SK-N-MC (cell line): ENCODE measurements at regions not wholly inside any gene's neighbourhood (a gene's known extent, or its start where the extent isn't known, plus 50 kb on each side); places are given as distances from the start of the nearest gene placed in this dataset.

ENCODE experiments used
- DNase-seq: peaks from one replicate; pipeline ENCODE4 v3.0.0-alpha.2; 2011; ENCODE audit warnings: low read depth, low spot score
- H3K27ac ChIP-seq: fragments of 200-600 bp; sonication (generic); 2 replicates; pipeline ENCODE4 v1.5.1; 2016; ENCODE audit warnings: mixed run types
- H3K36me3 ChIP-seq: fragments of 200-600 bp; sonication (generic); 2 replicates; pipeline ENCODE4 v1.6.1; 2017; ENCODE audit warnings: antibody characterized with exemption, low read length, mixed read lengths; ENCODE audit not compliant: insufficient read depth
- H3K4me3 ChIP-seq: fragments of 200-600 bp; sonication (generic); 2 replicates; pipeline ENCODE4 v1.5.1; 2016
- H3K9ac ChIP-seq: fragments of 200-600 bp; sonication (generic); 2 replicates; pipeline ENCODE4 v1.8.0; 2017; ENCODE audit warnings: mixed run types, mixed read lengths; ENCODE audit not compliant: insufficient read length
- H3K9me3 ChIP-seq: fragments of 200-600 bp; sonication (generic); 2 replicates; pipeline ENCODE4 v1.6.1; 2017; ENCODE audit warnings: low read depth, mild to moderate bottlenecking, antibody characterized with exemption, low read length, moderate library complexity, mixed read lengths
- EZH2 ChIP-seq: fragments of 200-600 bp; sonication (generic); IDR thresholded peaks from one replicate; pipeline ENCODE4 v1.6.1; 2017; ENCODE audit warnings: antibody characterized with exemption
- FOXP2 ChIP-seq: optimal IDR thresholded peaks from 2 replicates; pipeline ENCODE3; 2011; ENCODE audit warnings: mild to moderate bottlenecking, moderate library complexity; ENCODE audit not compliant: insufficient read depth; ENCODE audit errors: extremely low read length, control extremely low read depth
- POLR2AphosphoS5 ChIP-seq: IDR thresholded peaks from 2 replicates; pipeline ENCODE4 v1.6.1; 2012; ENCODE audit warnings: mild to moderate bottlenecking, low read depth, low read length, borderline replicate concordance

GRCh38 chr15:38624244-38625205 is 59.9 kb upstream of the RASGRP1 start:
- TF ChIP-seq FOXP2 (no peak), POLR2AphosphoS5 (no peak), EZH2 (no peak)
- Histone ChIP-seq H3K4me3 (no peak overlapping the region), H3K9me3 (no peaks in the 10 kb centered on the region), H3K27ac (no peak overlapping the region), H3K9ac (no peak overlapping the region), H3K36me3 (no peaks in the 10 kb centered on the region)
- no peak for DNase-seq

GRCh38 chr15:38625886-38626285 is 61.3 kb upstream of the RASGRP1 start:
- H3K9ac ChIP-seq = no peak overlapping the region
- no peak for DNase-seq
- no peak overlapping the region for H3K27ac ChIP-seq
- H3K4me3 ChIP-seq = no peak overlapping the region
- no peak for TF ChIP-seq POLR2AphosphoS5
- TF ChIP-seq EZH2 = no peak
- TF ChIP-seq FOXP2 = no peak
- H3K9me3 ChIP-seq = no peaks in the 10 kb centered on the region
- no peaks in the 10 kb centered on the region for H3K36me3 ChIP-seq

- TF ChIP-seq POLR2AphosphoS5 (no peak), FOXP2 (no peak), EZH2 (no peak)
- no peak overlapping the region for H3K9ac ChIP-seq
- DNase-seq = no peak
- no peaks in the 10 kb centered on the region for H3K36me3 ChIP-seq
- H3K27ac ChIP-seq = no peak overlapping the region
- H3K9me3 ChIP-seq = no peaks in the 10 kb centered on the region
- no peak overlapping the region for H3K4me3 ChIP-seq
Measured at GRCh38 chr15:38626443-38627050, 61.9 kb upstream of the RASGRP1 start.

- TF ChIP-seq POLR2AphosphoS5 (no peak), EZH2 (no peak), FOXP2 (no peak)
Measured at GRCh38 chr15:38627689-38628277, 63.2 kb upstream of the RASGRP1 start.

GRCh38 chr15:38631119-38632075 is 66.8 kb upstream of the RASGRP1 start:
- Histone ChIP-seq H3K9ac (no peak overlapping the region), H3K27ac (no peak overlapping the region), H3K4me3 (no peak overlapping the region), H3K9me3 (no peaks in the 10 kb centered on the region), H3K36me3 (no peaks in the 10 kb centered on the region)
- TF ChIP-seq EZH2 (no peak), FOXP2 (no peak), POLR2AphosphoS5 (no peak)
- DNase-seq = no peak

More at GRCh38 chr15:38627689-38628277, 63.2 kb upstream of the RASGRP1 start:
- no peak overlapping the region for H3K4me3 ChIP-seq
- no peaks in the 10 kb centered on the region for H3K36me3 ChIP-seq
- no peak for DNase-seq
- H3K27ac ChIP-seq = no peak overlapping the region
- H3K9ac ChIP-seq = no peak overlapping the region
- H3K9me3 ChIP-seq = no peaks in the 10 kb centered on the region

GRCh38 chr15:38635170-38635569 is 70.6 kb upstream of the RASGRP1 start:
- Histone ChIP-seq H3K36me3 (no peaks in the 10 kb centered on the region), H3K27ac (no peak overlapping the region), H3K9ac (no peak overlapping the region), H3K4me3 (no peak overlapping the region), H3K9me3 (no peaks in the 10 kb centered on the region)
- DNase-seq = no peak
- TF ChIP-seq POLR2AphosphoS5 (no peak), FOXP2 (no peak), EZH2 (no peak)

GRCh38 chr15:38636597-38636996 is 72.0 kb upstream of the RASGRP1 start:
- H3K9ac ChIP-seq = no peak overlapping the region
- H3K27ac ChIP-seq = no peak overlapping the region
- no peak for TF ChIP-seq FOXP2
- no peaks in the 10 kb centered on the region for H3K36me3 ChIP-seq
- no peak for DNase-seq
- no peaks in the 10 kb centered on the region for H3K9me3 ChIP-seq
- no peak overlapping the region for H3K4me3 ChIP-seq

GRCh38 chr15:38638126-38638525 is 73.5 kb upstream of the RASGRP1 start:
- no peaks in the 10 kb centered on the region for H3K9me3 ChIP-seq
- no peak overlapping the region for H3K4me3 ChIP-seq
- H3K27ac ChIP-seq = no peak overlapping the region
- H3K36me3 ChIP-seq = no peaks in the 10 kb centered on the region
- H3K9ac ChIP-seq = no peak overlapping the region
- TF ChIP-seq FOXP2 = no peak
- no peak for TF ChIP-seq EZH2
- TF ChIP-seq POLR2AphosphoS5 = no peak
- no peak for DNase-seq

- TF ChIP-seq EZH2 = no peak
- TF ChIP-seq POLR2AphosphoS5 = no peak
- no peak for TF ChIP-seq FOXP2
- H3K9me3 ChIP-seq = no peaks in the 10 kb centered on the region
- H3K4me3 ChIP-seq = no peak overlapping the region
- no peak overlapping the region for H3K27ac ChIP-seq
- no peak overlapping the region for H3K9ac ChIP-seq
- no peak for DNase-seq
- no peaks in the 10 kb centered on the region for H3K36me3 ChIP-seq
Measured at GRCh38 chr15:38638811-38639210, 74.2 kb upstream of the RASGRP1 start.
